ENCODE measurements at regions not wholly inside any gene's neighbourhood (a gene's known extent, or its start where the extent isn't known, plus 50 kb on each side); places are given as distances from the start of the nearest gene placed in this dataset.

GRCh38 chr16:26642047-26642664 is 424.6 kb upstream of the C16orf82 start:
- no peak for TF ChIP-seq CTCF (conservative IDR thresholded peaks at IDR 0.05; ENCODE audit: low read depth, low read length)
- DNase-seq (ENCODE audit: low read depth): no peak
- H3K4me3 ChIP-seq (ENCODE audit: low read depth, low read length): no peak overlapping the region

- TF ChIP-seq CTCF (conservative IDR thresholded peaks at IDR 0.05; ENCODE audit: low read depth, low read length): no peak
- H3K4me3 ChIP-seq (ENCODE audit: low read depth, low read length): no peak overlapping the region
- no peak for DNase-seq (ENCODE audit: low read depth)
Measured at GRCh38 chr16:26643519-26643918, 423.2 kb upstream of the C16orf82 start.

- no peak overlapping the region for H3K4me3 ChIP-seq (ENCODE audit: low read depth, low read length)
- DNase-seq (ENCODE audit: low read depth): no peak
- TF ChIP-seq CTCF (conservative IDR thresholded peaks at IDR 0.05; ENCODE audit: low read depth, low read length): no peak
Measured at GRCh38 chr16:26644912-26645543, 421.7 kb upstream of the C16orf82 start.

- no peak overlapping the region for H3K4me3 ChIP-seq (ENCODE audit: low read depth, low read length)
- no peak for TF ChIP-seq CTCF (conservative IDR thresholded peaks at IDR 0.05; ENCODE audit: low read depth, low read length)
- no peak for DNase-seq (ENCODE audit: low read depth)
Measured at GRCh38 chr16:26645614-26646013, 421.1 kb upstream of the C16orf82 start.

GRCh38 chr16:26647870-26648269 is 418.9 kb upstream of the C16orf82 start:
- TF ChIP-seq CTCF (conservative IDR thresholded peaks at IDR 0.05; ENCODE audit: low read depth, low read length): no peak
- no peak for DNase-seq (ENCODE audit: low read depth)

GRCh38 chr16:26648851-26649250 is 417.9 kb upstream of the C16orf82 start:
- H3K4me3 ChIP-seq (ENCODE audit: low read depth, low read length): no peak overlapping the region
- no peak for DNase-seq (ENCODE audit: low read depth)
- TF ChIP-seq CTCF (conservative IDR thresholded peaks at IDR 0.05; ENCODE audit: low read depth, low read length): no peak

More at GRCh38 chr16:26647870-26648269, 418.9 kb upstream of the C16orf82 start:
- no peak overlapping the region for H3K4me3 ChIP-seq (ENCODE audit: low read depth, low read length)
